MCF 10A (cell line): ENCODE measurements at regions not wholly inside any gene's neighbourhood (a gene's known extent, or its start where the extent isn't known, plus 50 kb on each side); places are given as distances from the start of the nearest gene placed in this dataset.
A peak's percentile ranks its signal among the peaks of the same experiment; 100 is the strongest.

Source experiments
- BruUV-seq: library from RNA; stranded (reverse); fragments of 400-500 nt; replicated peaks from 2 replicates; lab custom pipeline; 2021; lab: Mats Ljungman, UMichigan
- CTCF ChIA-PET: fragments of 300-600 bp; sonication (Branson Sonifier 250); formaldehyde crosslinking; extraction: SDS; loops from one replicate; lab custom pipeline; 2021; ENCODE audit warnings: antibody characterized with exemption, inconsistent platforms; lab: Yijun Ruan, JAX
- POLR2A ChIA-PET: fragments of 300-600, 350-650 bp; sonication (Branson Sonifier 250); formaldehyde crosslinking; extraction: SDS; loops from one replicate; lab custom pipeline; 2020; ENCODE audit warnings: antibody characterized with exemption, inconsistent platforms; lab: Yijun Ruan, JAX
- DNase-seq: peaks from one replicate; pipeline ENCODE4 v3.0.0-alpha.2; 2018; ENCODE audit not compliant: unreplicated experiment
- H3K27ac Mint-ChIP-seq: one replicate; pipeline ENCODE4 v1.8.0; 2022; ENCODE audit warnings: mild to moderate bottlenecking, low read depth, mixed read lengths; ENCODE audit not compliant: unreplicated experiment
- H3K27me3 Mint-ChIP-seq: one replicate; pipeline ENCODE4 v1.8.0; 2022; ENCODE audit warnings: mixed read lengths; ENCODE audit not compliant: insufficient read depth, unreplicated experiment
- H3K36me3 Mint-ChIP-seq: one replicate; pipeline ENCODE4 v1.8.0; 2022; ENCODE audit warnings: mild to moderate bottlenecking, moderate library complexity, mixed read lengths; ENCODE audit not compliant: insufficient read depth, unreplicated experiment
- H3K4me1 Mint-ChIP-seq: one replicate; pipeline ENCODE4 v1.8.0; 2022; ENCODE audit warnings: mixed read lengths; ENCODE audit not compliant: insufficient read depth, unreplicated experiment
- H3K4me3 Mint-ChIP-seq: one replicate; pipeline ENCODE4 v1.8.0; 2022; ENCODE audit warnings: mild to moderate bottlenecking, moderate library complexity, mixed read lengths; ENCODE audit not compliant: unreplicated experiment
- H3K9me3 Mint-ChIP-seq: one replicate; pipeline ENCODE4 v1.8.0; 2022; ENCODE audit warnings: mixed read lengths; ENCODE audit not compliant: unreplicated experiment
- CTCF ChIP-seq: fragments of 200-600 bp; IDR thresholded peaks from one replicate; pipeline ENCODE4 v1.8.0; 2022; ENCODE audit warnings: antibody characterized with exemption, mild to moderate bottlenecking; ENCODE audit not compliant: unreplicated experiment
- intact Hi-C: fragments of 100-400 bp; cut with micrococcal nuclease; formaldehyde crosslinking; loops from 2 replicates; pipeline ENCODE4 v1.14.1; 2022

- Mint-ChIP-seq H3K36me3 (no peaks in the 10 kb centered on the region), H3K4me1 (peaks cover 30% of the 10 kb centered on the region), H3K4me3 (no peak overlapping the region), H3K27me3 (no peaks in the 10 kb centered on the region), H3K27ac (no peak overlapping the region), H3K9me3 (no peaks in the 10 kb centered on the region)
- BruUV-seq = no TSS peak
- CTCF ChIA-PET = interaction anchor here (0.5 to 1.5 kb wide), 4 partner anchors 27 to 633 kb away, joined by 3 read pairs; no protein-coding TSS in a partner anchor
- intact Hi-C loops = no loop called here
- POLR2A ChIA-PET = interaction anchor here (0.6 to 1.2 kb wide), 3 partner anchors 13 to 53 kb away, joined by 4 read pairs; no protein-coding TSS in a partner anchor
- peak; percentile 44 for DNase-seq
- no peak for TF ChIP-seq CTCF
These were observed 593.4 kb upstream of the ZP4 start for GRCh38 chr1:238484121-238484520.

GRCh38 chr1:238476841-238477240 lies 586.1 kb upstream of the ZP4 start:
- intact Hi-C loops = no loop called here

GRCh38 chr1:238475712-238476111 lies 585.0 kb upstream of the ZP4 start:
- no peaks in the 10 kb centered on the region for H3K4me1 Mint-ChIP-seq
- H3K9me3 Mint-ChIP-seq = no peaks in the 10 kb centered on the region
- H3K27ac Mint-ChIP-seq = no peak overlapping the region
- ChIA-PET POLR2A (no interaction called here), CTCF (interaction anchor here (0.7 to 1.0 kb wide), 2 partner anchors 10 to 115 kb away, joined by 3 read pairs; no protein-coding TSS in a partner anchor)
- TF ChIP-seq CTCF = no peak
- no peak for DNase-seq
- H3K36me3 Mint-ChIP-seq = no peaks in the 10 kb centered on the region
- BruUV-seq = no TSS peak
- no peaks in the 10 kb centered on the region for H3K27me3 Mint-ChIP-seq
- intact Hi-C loops = no loop called here
- H3K4me3 Mint-ChIP-seq = no peak overlapping the region

More at GRCh38 chr1:238476841-238477240, 586.1 kb upstream of the ZP4 start:
- TF ChIP-seq CTCF = no peak
- Mint-ChIP-seq H3K27me3 (no peaks in the 10 kb centered on the region), H3K4me3 (no peak overlapping the region), H3K36me3 (no peaks in the 10 kb centered on the region), H3K4me1 (no peaks in the 10 kb centered on the region), H3K27ac (no peak overlapping the region), H3K9me3 (no peaks in the 10 kb centered on the region)
- no TSS peak for BruUV-seq
- POLR2A ChIA-PET = interaction anchor here (0.6 kb wide), 1 partner anchor 501 kb away, joined by 3 read pairs; no protein-coding TSS in a partner anchor
- CTCF ChIA-PET = no interaction called here
- no peak for DNase-seq

- Mint-ChIP-seq H3K9me3 (no peaks in the 10 kb centered on the region), H3K4me3 (no peak overlapping the region), H3K27ac (no peak overlapping the region), H3K4me1 (no peaks in the 10 kb centered on the region), H3K36me3 (no peaks in the 10 kb centered on the region), H3K27me3 (no peaks in the 10 kb centered on the region)
- ChIA-PET CTCF (interaction anchor here (0.6 kb wide), 1 partner anchor 1495 kb away, joined by 4 read pairs; no protein-coding TSS in a partner anchor), POLR2A (interaction anchor here (0.5 kb wide), 1 partner anchor 1799 kb away, joined by 3 read pairs; no protein-coding TSS in a partner anchor)
- TF ChIP-seq CTCF = no peak
- DNase-seq = no peak
- intact Hi-C loops = no loop called here
- no TSS peak for BruUV-seq
These were observed 583.5 kb upstream of the ZP4 start for GRCh38 chr1:238474263-238474662.
